CD4-positive, alpha-beta T cell (primary cell): ENCODE measurements at regions not wholly inside any gene's neighbourhood (a gene's known extent, or its start where the extent isn't known, plus 50 kb on each side); places are given as distances from the start of the nearest gene placed in this dataset.

Experiments
- ATAC-seq: fragments of 200-7000 bp; cut with Tn5 transposase; one replicate; pipeline ENCODE4 v1.10.0; 2022; ENCODE audit warnings: mild to moderate bottlenecking; ENCODE audit not compliant: poor library complexity
- CTCF ChIA-PET: fragments of 350-600 bp; sonication (Branson Sonifier 250); formaldehyde crosslinking; loops from one replicate; lab custom pipeline; 2021; ENCODE audit warnings: antibody characterized with exemption, inconsistent platforms; lab: Charles Lee
- POLR2A ChIA-PET: fragments of 350-600 bp; sonication (Branson Sonifier 250); formaldehyde crosslinking; loops from one replicate; lab custom pipeline; 2021; ENCODE audit warnings: antibody characterized with exemption, inconsistent platforms; lab: Charles Lee
- DNase-seq, 14 experiments: peaks; one replicate each; pipeline ENCODE4 v3.0.0-alpha.2; 2013 to 2020; ENCODE audit warnings: mixed read lengths in 2 of 14
- H3K27ac ChIP-seq, 2 donors: one replicate each; pipeline versions ENCODE4 v1.5.1 to v1.7.0; 2013; ENCODE audit warnings: low read length in 2 of 2, low read depth in 1 of 2, mild to moderate bottlenecking in 1 of 2
- H3K27me3 ChIP-seq, 2 experiments: 1 replicate in 1 of 2; 2 replicates in 1 of 2; pipeline versions ENCODE4 v1.6.1 to v1.7.0; 2013; ENCODE audit warnings: low read length in 2 of 2, control low read depth in 1 of 2, mild to moderate bottlenecking in 1 of 2, moderate library complexity in 1 of 2; ENCODE audit not compliant: insufficient read depth in 2 of 2, control insufficient read depth in 1 of 2
- H3K36me3 ChIP-seq: one replicate; pipeline ENCODE4 v1.6.1; 2013; ENCODE audit warnings: low read length, control low read depth; ENCODE audit not compliant: insufficient read depth
- H3K4me1 ChIP-seq: one replicate; pipeline ENCODE4 v1.6.1; 2013; ENCODE audit warnings: low read length, control low read depth; ENCODE audit not compliant: insufficient read depth
- H3K4me3 ChIP-seq: one replicate; pipeline ENCODE4 v1.5.1; 2013; ENCODE audit warnings: mild to moderate bottlenecking, low read length, moderate library complexity
- H3K9me3 ChIP-seq, 2 experiments: 1 replicate in 1 of 2; 2 replicates in 1 of 2; pipeline versions ENCODE4 v1.6.1 to v1.7.0; 2013; ENCODE audit warnings: low read length in 2 of 2, mild to moderate bottlenecking in 2 of 2, control low read depth in 1 of 2, moderate library complexity in 1 of 2; ENCODE audit not compliant: control insufficient read depth in 1 of 2, insufficient read depth in 1 of 2
- H3K27ac Mint-ChIP-seq: one replicate; pipeline ENCODE4 v1.8.0; 2020; ENCODE audit warnings: mixed read lengths
- H3K27me3 Mint-ChIP-seq: one replicate; pipeline ENCODE4 v1.8.0; 2021; ENCODE audit warnings: mixed read lengths
- H3K36me3 Mint-ChIP-seq: one replicate; pipeline ENCODE4 v1.8.0; 2021; ENCODE audit warnings: low read depth, mixed read lengths
- H3K4me1 Mint-ChIP-seq: one replicate; pipeline ENCODE4 v1.8.0; 2021; ENCODE audit warnings: low read depth, mixed read lengths
- H3K4me3 Mint-ChIP-seq: one replicate; pipeline ENCODE4 v1.8.0; 2020; ENCODE audit warnings: mild to moderate bottlenecking, mixed read lengths
- H3K9me3 Mint-ChIP-seq: one replicate; pipeline ENCODE4 v1.8.0; 2020; ENCODE audit warnings: mixed read lengths
- intact Hi-C, 2 experiments: fragments of 100-400 bp; cut with DNase I in 1 of 2; cut with micrococcal nuclease in 1 of 2; formaldehyde crosslinking; loops; one replicate each; pipeline versions ENCODE4 v1.15.1 to v1.9.0; 2023 to 2025; cut with DNase I, micrococcal nuclease
- TF ChIP-seq, protein P1 (sequence below): fragments of 200-600 bp; IDR thresholded peaks from one replicate; pipeline ENCODE4 v1.8.0; 2022; ENCODE audit warnings: antibody characterized with exemption, mild to moderate bottlenecking

- no peaks in the 10 kb centered on the region for H3K4me1 Mint-ChIP-seq
- H3K27me3 Mint-ChIP-seq = no peaks in the 10 kb centered on the region
- DNase-seq (peak in 2 of 14 experiments; percentile 10 to 29), ATAC-seq (no peak)
- intact Hi-C loops = no loop called here
- H3K4me3 Mint-ChIP-seq = no peak overlapping the region
- Histone ChIP-seq H3K4me1 (peaks cover 5% of the 10 kb centered on the region), H3K27me3 (no peaks in the 10 kb centered on the region), H3K9me3 (no peaks in the 10 kb centered on the region), H3K36me3 (no peaks in the 10 kb centered on the region), H3K4me3 (no peak overlapping the region), H3K27ac (no peak overlapping the region)
- TF ChIP-seq, protein P1, sequence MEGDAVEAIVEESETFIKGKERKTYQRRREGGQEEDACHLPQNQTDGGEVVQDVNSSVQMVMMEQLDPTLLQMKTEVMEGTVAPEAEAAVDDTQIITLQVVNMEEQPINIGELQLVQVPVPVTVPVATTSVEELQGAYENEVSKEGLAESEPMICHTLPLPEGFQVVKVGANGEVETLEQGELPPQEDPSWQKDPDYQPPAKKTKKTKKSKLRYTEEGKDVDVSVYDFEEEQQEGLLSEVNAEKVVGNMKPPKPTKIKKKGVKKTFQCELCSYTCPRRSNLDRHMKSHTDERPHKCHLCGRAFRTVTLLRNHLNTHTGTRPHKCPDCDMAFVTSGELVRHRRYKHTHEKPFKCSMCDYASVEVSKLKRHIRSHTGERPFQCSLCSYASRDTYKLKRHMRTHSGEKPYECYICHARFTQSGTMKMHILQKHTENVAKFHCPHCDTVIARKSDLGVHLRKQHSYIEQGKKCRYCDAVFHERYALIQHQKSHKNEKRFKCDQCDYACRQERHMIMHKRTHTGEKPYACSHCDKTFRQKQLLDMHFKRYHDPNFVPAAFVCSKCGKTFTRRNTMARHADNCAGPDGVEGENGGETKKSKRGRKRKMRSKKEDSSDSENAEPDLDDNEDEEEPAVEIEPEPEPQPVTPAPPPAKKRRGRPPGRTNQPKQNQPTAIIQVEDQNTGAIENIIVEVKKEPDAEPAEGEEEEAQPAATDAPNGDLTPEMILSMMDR = no peak
- CTCF ChIA-PET = no interaction called here
- POLR2A ChIA-PET = no interaction called here
- no peaks in the 10 kb centered on the region for H3K9me3 Mint-ChIP-seq
- no peak overlapping the region for H3K27ac Mint-ChIP-seq
- H3K36me3 Mint-ChIP-seq = no peaks in the 10 kb centered on the region
Observed at GRCh38 chr16:79309606-79310005, 290.9 kb downstream of the MAF start.

- Histone ChIP-seq H3K9me3 (no peaks in the 10 kb centered on the region), H3K27ac (no peak overlapping the region), H3K27me3 (no peaks in the 10 kb centered on the region), H3K4me3 (no peak overlapping the region), H3K4me1 (peaks cover 5% of the 10 kb centered on the region), H3K36me3 (no peaks in the 10 kb centered on the region)
- no peak overlapping the region for H3K4me3 Mint-ChIP-seq
- intact Hi-C loops = no loop called here
- no peaks in the 10 kb centered on the region for H3K36me3 Mint-ChIP-seq
- no peaks in the 10 kb centered on the region for H3K9me3 Mint-ChIP-seq
- ATAC-seq (no peak), DNase-seq (peak in 2 of 14 experiments; percentile 38 to 39)
- no peak overlapping the region for H3K27ac Mint-ChIP-seq
- CTCF ChIA-PET = no interaction called here
- POLR2A ChIA-PET = no interaction called here
- H3K27me3 Mint-ChIP-seq = no peaks in the 10 kb centered on the region
- H3K4me1 Mint-ChIP-seq = no peaks in the 10 kb centered on the region
- TF ChIP-seq, protein P1 = no peak
Observed at GRCh38 chr16:79307214-79307613, 293.3 kb downstream of the MAF start.

- Histone ChIP-seq H3K36me3 (no peaks in the 10 kb centered on the region), H3K27me3 (no peaks in the 10 kb centered on the region), H3K9me3 (no peaks in the 10 kb centered on the region), H3K4me1 (peaks cover 3% of the 10 kb centered on the region), H3K4me3 (no peak overlapping the region), H3K27ac (no peak overlapping the region)
- DNase-seq = no peak
- ChIA-PET CTCF (no interaction called here), POLR2A (no interaction called here)
- ATAC-seq = no peak
- no peak overlapping the region for H3K4me3 Mint-ChIP-seq
- no peaks in the 10 kb centered on the region for H3K27me3 Mint-ChIP-seq
- TF ChIP-seq, protein P1 = no peak
- no peaks in the 10 kb centered on the region for H3K4me1 Mint-ChIP-seq
- no peak overlapping the region for H3K27ac Mint-ChIP-seq
- H3K9me3 Mint-ChIP-seq = no peaks in the 10 kb centered on the region
- intact Hi-C loops = no loop called here
- no peaks in the 10 kb centered on the region for H3K36me3 Mint-ChIP-seq
Observed at GRCh38 chr16:79305074-79305473, 295.5 kb downstream of the MAF start.
